GM23338 (cell line): ENCODE measurements at regions not wholly inside any gene's neighbourhood (a gene's known extent, or its start where the extent isn't known, plus 50 kb on each side); places are given as distances from the start of the nearest gene placed in this dataset.

ENCODE experiments used
- ATAC-seq: fragments of 200-7000 bp; cut with Tn5 transposase; 3 replicates; pipeline ENCODE4 v1.9.1; 2020
- DNase-seq: peaks from one replicate; pipeline ENCODE4 v3.0.0-alpha.2; 2015; ENCODE audit warnings: low spot score
- H2AFZ ChIP-seq: fragments of 200-600 bp; sonication (generic); 2 replicates; pipeline ENCODE4 v1.8.0; 2016; ENCODE audit warnings: antibody characterized with exemption, mild to moderate bottlenecking, moderate library complexity
- H3F3A ChIP-seq: fragments of 200-600 bp; sonication (generic); replicated peaks from 2 replicates; pipeline ENCODE4 v1.8.0; 2017; ENCODE audit warnings: antibody characterized with exemption, mixed run types, low read depth
- H3K27ac ChIP-seq: fragments of 200-600 bp; sonication (generic); 2 replicates; pipeline ENCODE4 v1.6.1; 2016; ENCODE audit warnings: low read depth
- H3K27me3 ChIP-seq: fragments of 200-600 bp; sonication (generic); 2 replicates; pipeline ENCODE4 v1.8.0; 2016; ENCODE audit warnings: mild to moderate bottlenecking, mixed run types, moderate library complexity; ENCODE audit not compliant: insufficient read depth
- H3K36me3 ChIP-seq: fragments of 200-600 bp; sonication (generic); 2 replicates; pipeline ENCODE4 v1.8.0; 2016; ENCODE audit warnings: mild to moderate bottlenecking; ENCODE audit not compliant: insufficient read depth
- H3K4me1 ChIP-seq: fragments of 200-600 bp; sonication (generic); 2 replicates; pipeline ENCODE4 v1.8.0; 2016; ENCODE audit warnings: mild to moderate bottlenecking, moderate library complexity; ENCODE audit not compliant: insufficient read depth
- H3K4me2 ChIP-seq: fragments of 200-600 bp; sonication (generic); 2 replicates; pipeline ENCODE4 v1.7.1; 2017; ENCODE audit warnings: mixed run types
- H3K4me3 ChIP-seq: fragments of 200-600 bp; sonication (generic); 2 replicates; pipeline ENCODE4 v1.6.1; 2016; ENCODE audit warnings: mixed run types
- H3K79me2 ChIP-seq: fragments of 200-600 bp; sonication (generic); replicated peaks from 2 replicates; pipeline ENCODE4 v1.8.0; 2017; ENCODE audit warnings: mild to moderate bottlenecking; ENCODE audit not compliant: insufficient read depth
- H3K9me2 ChIP-seq: fragments of 200-600 bp; sonication (generic); 2 replicates; pipeline ENCODE4 v1.8.0; 2017; ENCODE audit not compliant: insufficient read depth
- H4K20me1 ChIP-seq: fragments of 200-600 bp; sonication (generic); replicated peaks from 2 replicates; pipeline ENCODE4 v1.8.0; 2017; ENCODE audit warnings: mild to moderate bottlenecking; ENCODE audit not compliant: insufficient read depth
- H3K27ac Mint-ChIP-seq: 2 replicates; pipeline ENCODE4 v1.8.0; 2020; ENCODE audit warnings: inconsistent platforms, mild to moderate bottlenecking, moderate library complexity, mixed read lengths
- H3K27me3 Mint-ChIP-seq: 3 replicates; pipeline ENCODE4 v1.8.0; 2022; ENCODE audit warnings: low read depth, mild to moderate bottlenecking, moderate library complexity, mixed read lengths, inconsistent platforms; ENCODE audit not compliant: insufficient read depth, poor library complexity
- H3K36me3 Mint-ChIP-seq: 3 replicates; pipeline ENCODE4 v1.8.0; 2021; ENCODE audit warnings: low read depth, mild to moderate bottlenecking, inconsistent platforms, moderate library complexity, mixed read lengths
- H3K4me1 Mint-ChIP-seq: 3 replicates; pipeline ENCODE4 v1.8.0; 2020; ENCODE audit warnings: mild to moderate bottlenecking, inconsistent platforms, mixed read lengths
- H3K4me3 Mint-ChIP-seq: 3 replicates; pipeline ENCODE4 v1.8.0; 2021; ENCODE audit warnings: moderate library complexity, mild to moderate bottlenecking, inconsistent platforms, mixed read lengths
- H3K9me3 Mint-ChIP-seq: 3 replicates; pipeline ENCODE4 v1.8.0; 2020; ENCODE audit warnings: moderate library complexity, mild to moderate bottlenecking, inconsistent platforms, mixed read lengths
- CTCF ChIP-seq, 2 experiments: fragments of 200-600 bp in 1 of 2; sonication (generic) in 1 of 2; conservative IDR thresholded peaks; 2 replicates each; pipeline versions ENCODE4 v1.5.1 to v1.6.1; 2016 to 2017; ENCODE audit warnings: antibody characterized with exemption in 2 of 2, low read depth in 2 of 2, mild to moderate bottlenecking in 2 of 2, moderate library complexity in 1 of 2
- ETS1 ChIP-seq: IDR thresholded peaks from 2 replicates; pipeline ENCODE4 v1.6.1; 2016; ENCODE audit warnings: antibody characterized with exemption
- EZH2phosphoT487 ChIP-seq: fragments of 200-600 bp; sonication (generic); IDR thresholded peaks from one replicate; pipeline ENCODE4 v1.8.1; 2018; ENCODE audit warnings: antibody characterized with exemption; ENCODE audit not compliant: unreplicated experiment
- NANOG ChIP-seq: IDR thresholded peaks from 2 replicates; pipeline ENCODE4 v1.6.1; 2016; ENCODE audit warnings: antibody characterized with exemption, borderline replicate concordance
- POLR2AphosphoS5 ChIP-seq: IDR thresholded peaks from 2 replicates; pipeline ENCODE4 v1.6.1; 2016; ENCODE audit warnings: antibody characterized with exemption, low read depth
- REST ChIP-seq: IDR thresholded peaks from one replicate; pipeline ENCODE4 v1.6.1; 2018; ENCODE audit warnings: antibody characterized with exemption; ENCODE audit not compliant: unreplicated experiment
- STAT1 ChIP-seq: IDR thresholded peaks from one replicate; pipeline ENCODE4 v1.6.1; 2016; ENCODE audit warnings: antibody characterized with exemption; ENCODE audit not compliant: unreplicated experiment
- ZNF114 ChIP-seq: fragments of 250-450 bp; sonication (Bioruptor Pico); IDR thresholded peaks from 2 replicates; pipeline ENCODE4 v1.5.0; 2020; ENCODE audit warnings: mild to moderate bottlenecking, moderate library complexity
- ZNF331 ChIP-seq: fragments of 250-450 bp; sonication (Bioruptor Pico); IDR thresholded peaks from 2 replicates; pipeline ENCODE4 v1.5.0; 2020; ENCODE audit warnings: low read depth, mild to moderate bottlenecking, moderate library complexity
- ZNF462 ChIP-seq: fragments of 250-450 bp; sonication (Bioruptor Pico); IDR thresholded peaks from 2 replicates; pipeline ENCODE4 v1.5.0; 2020; ENCODE audit warnings: mild to moderate bottlenecking, moderate library complexity

GRCh38 chr10:21264271-21264670 is 261.2 kb downstream of the SKIDA1 start (continued):
- TF ChIP-seq STAT1 (no peak), ZNF331 (CRISPR knock-in tag) (no peak), ZNF114 (CRISPR knock-in tag) (no peak), NANOG (no peak), POLR2AphosphoS5 (no peak), EZH2phosphoT487 (no peak)

- no peak overlapping the region for H3K4me3 ChIP-seq
- no peak overlapping the region for H2AFZ ChIP-seq
- no peaks in the 10 kb centered on the region for H3F3A ChIP-seq
- TF ChIP-seq ZNF462 (CRISPR knock-in tag) (no peak), CTCF (conservative IDR thresholded peaks at IDR 0.05; ENCODE audit: low read depth in 2 of 2) (no peak), ETS1 (no peak), EZH2phosphoT487 (no peak), REST (no peak), POLR2AphosphoS5 (no peak), STAT1 (no peak)
- no peaks in the 10 kb centered on the region for H4K20me1 ChIP-seq
- Mint-ChIP-seq H3K27me3 (peaks cover 5% of the 10 kb centered on the region), H3K27ac (no peak overlapping the region), H3K36me3 (0 out of 3 replicates have a peak, but pooled peaks cover 6% of the 10 kb centered on the region), H3K4me3 (no peak overlapping the region), H3K9me3 (no peaks in the 10 kb centered on the region; the same call in 2 of the 3 replicates), H3K4me1 (peaks cover 17% of the 10 kb centered on the region)
- no peak overlapping the region for H3K4me2 ChIP-seq
- no peaks in the 10 kb centered on the region for H3K36me3 ChIP-seq
- no peaks in the 10 kb centered on the region for H3K9me2 ChIP-seq
- ATAC-seq = no peak
- no peaks in the 10 kb centered on the region for H3K27me3 ChIP-seq
- H3K27ac ChIP-seq = no peak overlapping the region
- H3K79me2 ChIP-seq = no peaks in the 10 kb centered on the region
- DNase-seq = no peak
- peaks cover 8% of the 10 kb centered on the region; the same call in 1 of the 2 replicates for H3K4me1 ChIP-seq
Measured at GRCh38 chr10:21263839-21264238, 261.6 kb downstream of the SKIDA1 start.
